HFF-Myc (cell line): ENCODE measurements at regions not wholly inside any gene's neighbourhood (a gene's known extent, or its start where the extent isn't known, plus 50 kb on each side); places are given as distances from the start of the nearest gene placed in this dataset.

Experiments
- DNase-seq: peaks from one replicate; pipeline ENCODE4 v3.0.0-alpha.2; 2011; ENCODE audit warnings: low read depth; ENCODE audit errors: extremely low read depth
- H3K4me3 ChIP-seq: replicated peaks from 2 replicates; pipeline ENCODE4 v1.5.1; 2011; ENCODE audit warnings: low read depth, mild to moderate bottlenecking, control low read depth, low read length
- CTCF ChIP-seq: IDR thresholded peaks from 2 replicates; pipeline ENCODE4 v1.5.1; 2012; ENCODE audit warnings: mild to moderate bottlenecking, low read depth, low read length, control low read depth; ENCODE audit errors: missing control alignments

GRCh38 chr10:89078724-89079672 is 88.4 kb downstream of the FAS start:
- no peak for TF ChIP-seq CTCF
- no peak for DNase-seq
- H3K4me3 ChIP-seq = no peak overlapping the region

GRCh38 chr10:89076120-89076519 is 85.5 kb downstream of the FAS start:
- H3K4me3 ChIP-seq = no peak overlapping the region
- no peak for DNase-seq
- TF ChIP-seq CTCF = no peak

DNA sequence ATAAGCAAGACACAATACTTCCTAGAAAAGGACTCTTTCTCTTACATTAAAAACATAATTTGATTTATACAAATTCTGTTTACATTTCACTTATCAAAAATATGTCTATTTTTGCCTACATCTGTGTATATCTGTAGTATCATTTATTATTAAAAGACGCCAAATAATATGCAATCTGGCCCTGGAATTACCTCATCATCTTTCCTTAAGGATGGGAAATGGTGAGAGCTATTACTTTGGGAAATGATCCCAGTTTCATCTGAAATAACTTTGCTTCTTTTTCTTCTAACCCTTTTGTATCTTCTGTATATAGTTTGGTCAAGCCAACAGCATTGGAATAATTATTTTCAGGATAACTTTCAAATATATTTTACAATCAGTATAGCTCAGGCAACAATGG is 85.0 kb downstream of the FAS start:
- no peak overlapping the region for H3K4me3 ChIP-seq
- TF ChIP-seq CTCF = no peak
- DNase-seq = no peak

DNA sequence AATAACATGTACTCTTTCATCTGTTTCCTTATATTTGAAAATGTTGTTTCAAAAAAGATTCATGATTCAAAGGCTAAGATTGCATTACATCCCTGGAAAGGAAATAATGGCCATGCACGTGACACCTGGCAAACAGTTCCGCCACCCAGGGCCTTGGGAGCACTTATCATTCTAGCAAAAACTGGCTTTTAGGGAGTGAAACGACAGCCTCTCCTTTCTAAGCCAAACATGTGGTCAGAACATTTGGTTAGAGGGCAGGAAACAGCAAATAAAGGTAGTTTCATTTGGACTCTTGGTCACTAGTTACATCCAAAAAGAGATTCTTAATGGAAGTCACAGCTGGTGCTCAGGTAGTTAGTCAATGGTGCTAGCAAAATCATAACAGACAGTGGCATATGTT is 83.5 kb downstream of the FAS start:
- TF ChIP-seq CTCF = no peak
- H3K4me3 ChIP-seq = no peak overlapping the region
- no peak for DNase-seq

DNA sequence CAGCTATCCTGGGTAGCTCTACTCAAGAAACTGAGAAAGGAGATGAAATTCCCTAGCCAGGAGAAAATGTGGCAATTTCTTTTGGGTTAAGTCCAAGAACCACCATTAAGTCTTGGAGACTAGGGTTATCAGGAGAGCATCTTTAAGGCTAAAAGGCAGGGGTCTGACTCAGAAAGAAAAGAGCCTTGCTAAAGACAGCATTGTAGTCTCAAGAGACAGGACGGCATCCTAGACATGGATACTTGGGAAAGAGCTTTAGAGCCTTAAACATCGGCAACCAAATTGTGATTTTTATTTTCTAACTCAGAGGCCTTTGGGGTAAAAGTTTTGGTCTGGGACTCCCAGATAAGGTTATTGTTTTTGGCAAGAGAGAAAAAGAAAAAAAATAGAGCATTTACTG is 83.1 kb downstream of the FAS start:
- no peak overlapping the region for H3K4me3 ChIP-seq
- no peak for DNase-seq
- no peak for TF ChIP-seq CTCF

DNA sequence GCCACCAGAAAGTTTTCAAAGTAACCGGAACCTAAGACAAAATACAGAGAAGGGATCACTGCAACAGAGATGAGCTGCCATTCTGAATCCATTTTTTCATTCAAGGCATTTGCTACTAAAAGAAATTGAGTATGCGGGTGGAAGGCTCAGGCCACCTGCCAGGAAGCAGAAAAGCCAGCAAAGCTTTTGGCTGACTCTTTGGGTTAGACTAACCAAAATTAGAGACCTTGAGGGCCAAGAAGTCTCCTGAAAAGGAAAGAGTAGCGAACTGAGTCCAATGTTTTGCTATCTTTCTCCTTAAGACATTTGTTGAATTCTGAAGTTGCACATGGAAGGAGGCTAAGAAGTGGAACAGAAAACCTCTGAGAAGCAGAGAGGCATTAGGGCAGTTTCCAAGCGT is 79.0 kb downstream of the FAS start:
- no peak for DNase-seq
- H3K4me3 ChIP-seq = no peak overlapping the region
- no peak for TF ChIP-seq CTCF
